ENCODE measurements at regions not wholly inside any gene's neighbourhood (a gene's known extent, or its start where the extent isn't known, plus 50 kb on each side); places are given as distances from the start of the nearest gene placed in this dataset.

DNA sequence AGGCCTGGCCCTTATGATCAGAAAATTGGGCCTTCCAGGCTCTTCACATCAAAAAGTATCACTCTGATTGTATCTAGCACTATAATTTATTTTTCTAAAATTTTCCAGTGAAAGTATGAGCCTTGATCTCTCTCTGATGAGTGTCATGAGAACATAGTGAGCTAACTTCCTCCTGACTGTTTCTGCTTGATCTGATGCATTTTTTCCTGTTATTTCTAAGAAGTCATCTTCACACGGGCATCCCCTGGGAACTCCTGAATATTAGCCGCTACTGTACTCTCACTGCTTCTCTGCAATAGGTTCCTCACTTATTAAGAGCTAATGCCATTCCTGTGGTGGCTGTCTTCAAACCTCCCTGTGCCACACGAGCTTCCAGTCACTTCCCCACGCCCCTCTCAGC lies 63.1 kb upstream of the ZPBP start:
- H3K27ac Mint-ChIP-seq: peak overlapping the region; percentile 87
- intact Hi-C loops (cut with micrococcal nuclease): loop anchor here (1.0 to 2.0 kb wide), 3 partner anchors 8 to 53 kb away; no protein-coding TSS in a partner anchor
- no peaks in the 10 kb centered on the region for H3K9me3 Mint-ChIP-seq
- H3K36me3 Mint-ChIP-seq (ENCODE audit: low read depth): peaks cover 3% of the 10 kb centered on the region
- peak overlapping the region; percentile 66 for H3K4me3 Mint-ChIP-seq (ENCODE audit: low read depth)
- H3K4me1 Mint-ChIP-seq (ENCODE audit: low read depth): peaks cover 65% of the 10 kb centered on the region
- DNase-seq (ENCODE audit: low spot score): no peak
- H3K27me3 Mint-ChIP-seq (ENCODE audit: low read depth): no peaks in the 10 kb centered on the region

DNA sequence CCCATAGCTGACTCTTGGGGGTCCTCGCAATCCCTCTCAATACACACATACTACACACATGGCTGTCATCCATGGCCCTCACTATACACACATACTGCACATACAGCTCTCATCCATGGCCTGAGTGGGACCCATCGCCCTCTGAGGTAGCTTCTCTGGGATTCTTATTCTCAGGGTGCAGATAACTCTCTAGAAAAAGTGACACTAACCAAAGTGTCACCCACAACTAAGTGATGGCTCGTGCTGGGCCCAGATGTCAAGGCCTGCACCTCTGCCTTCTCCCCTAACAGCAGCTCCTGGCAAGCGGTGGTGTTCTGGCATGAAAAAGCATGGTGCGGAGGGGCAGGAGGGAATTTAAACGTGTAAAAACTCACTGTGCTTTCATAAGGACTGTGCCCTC lies 62.7 kb upstream of the ZPBP start:
- H3K36me3 Mint-ChIP-seq (ENCODE audit: low read depth): peaks cover 3% of the 10 kb centered on the region
- peak overlapping the region; percentile 87 for H3K27ac Mint-ChIP-seq
- H3K4me3 Mint-ChIP-seq (ENCODE audit: low read depth): no peak overlapping the region
- no peaks in the 10 kb centered on the region for H3K9me3 Mint-ChIP-seq
- intact Hi-C loops (cut with micrococcal nuclease): loop anchor here (1.0 to 2.0 kb wide), 3 partner anchors 7 to 53 kb away; no protein-coding TSS in a partner anchor
- no peaks in the 10 kb centered on the region for H3K27me3 Mint-ChIP-seq (ENCODE audit: low read depth)
- no peak for DNase-seq (ENCODE audit: low spot score)
- peaks cover 61% of the 10 kb centered on the region for H3K4me1 Mint-ChIP-seq (ENCODE audit: low read depth)

GRCh38 chr7:50153995-50154394 lies 60.9 kb upstream of the ZPBP start:
- H3K27me3 Mint-ChIP-seq (ENCODE audit: low read depth): no peaks in the 10 kb centered on the region
- intact Hi-C loops (cut with micrococcal nuclease): no loop called here
- no peak overlapping the region for H3K27ac Mint-ChIP-seq
- peaks cover 3% of the 10 kb centered on the region for H3K36me3 Mint-ChIP-seq (ENCODE audit: low read depth)
- no peak for DNase-seq (ENCODE audit: low spot score)
- no peaks in the 10 kb centered on the region for H3K9me3 Mint-ChIP-seq
- H3K4me1 Mint-ChIP-seq (ENCODE audit: low read depth): peaks cover 64% of the 10 kb centered on the region
- H3K4me3 Mint-ChIP-seq (ENCODE audit: low read depth): no peak overlapping the region

GRCh38 chr7:50153148-50153547 lies 60.1 kb upstream of the ZPBP start:
- Mint-ChIP-seq H3K27me3 (ENCODE audit: low read depth) (no peaks in the 10 kb centered on the region), H3K36me3 (ENCODE audit: low read depth) (peaks cover 3% of the 10 kb centered on the region), H3K4me3 (ENCODE audit: low read depth) (no peak overlapping the region), H3K9me3 (no peaks in the 10 kb centered on the region), H3K27ac (no peak overlapping the region), H3K4me1 (ENCODE audit: low read depth) (peaks cover 70% of the 10 kb centered on the region)
- DNase-seq (ENCODE audit: low spot score): no peak
- intact Hi-C loops (cut with micrococcal nuclease): no loop called here

- Mint-ChIP-seq H3K4me1 (ENCODE audit: low read depth) (peaks cover 76% of the 10 kb centered on the region), H3K4me3 (ENCODE audit: low read depth) (no peak overlapping the region)
Measured at GRCh38 chr7:50152486-50152885, 59.4 kb upstream of the ZPBP start.

GRCh38 chr7:50151661-50152060 lies 58.6 kb upstream of the ZPBP start:
- Mint-ChIP-seq H3K4me1 (ENCODE audit: low read depth) (peaks cover 77% of the 10 kb centered on the region), H3K9me3 (no peaks in the 10 kb centered on the region), H3K36me3 (ENCODE audit: low read depth) (peaks cover 3% of the 10 kb centered on the region), H3K27me3 (ENCODE audit: low read depth) (no peaks in the 10 kb centered on the region), H3K27ac (no peak overlapping the region), H3K4me3 (ENCODE audit: low read depth) (no peak overlapping the region)
- no peak for DNase-seq (ENCODE audit: low spot score)
- intact Hi-C loops (cut with micrococcal nuclease): no loop called here

More at GRCh38 chr7:50152486-50152885, 59.4 kb upstream of the ZPBP start:
- intact Hi-C loops (cut with micrococcal nuclease): no loop called here
- no peaks in the 10 kb centered on the region for H3K9me3 Mint-ChIP-seq
- peaks cover 3% of the 10 kb centered on the region for H3K36me3 Mint-ChIP-seq (ENCODE audit: low read depth)
- no peak for DNase-seq (ENCODE audit: low spot score)
- H3K27ac Mint-ChIP-seq: no peak overlapping the region
- no peaks in the 10 kb centered on the region for H3K27me3 Mint-ChIP-seq (ENCODE audit: low read depth)

GRCh38 chr7:50151001-50151400 lies 58.0 kb upstream of the ZPBP start:
- no peak overlapping the region for H3K4me3 Mint-ChIP-seq (ENCODE audit: low read depth)
- no peak overlapping the region for H3K27ac Mint-ChIP-seq
- no peaks in the 10 kb centered on the region for H3K27me3 Mint-ChIP-seq (ENCODE audit: low read depth)
- no peak for DNase-seq (ENCODE audit: low spot score)
- H3K4me1 Mint-ChIP-seq (ENCODE audit: low read depth): peaks cover 77% of the 10 kb centered on the region
- H3K9me3 Mint-ChIP-seq: no peaks in the 10 kb centered on the region
- intact Hi-C loops (cut with micrococcal nuclease): no loop called here
- peaks cover 3% of the 10 kb centered on the region for H3K36me3 Mint-ChIP-seq (ENCODE audit: low read depth)

DNA sequence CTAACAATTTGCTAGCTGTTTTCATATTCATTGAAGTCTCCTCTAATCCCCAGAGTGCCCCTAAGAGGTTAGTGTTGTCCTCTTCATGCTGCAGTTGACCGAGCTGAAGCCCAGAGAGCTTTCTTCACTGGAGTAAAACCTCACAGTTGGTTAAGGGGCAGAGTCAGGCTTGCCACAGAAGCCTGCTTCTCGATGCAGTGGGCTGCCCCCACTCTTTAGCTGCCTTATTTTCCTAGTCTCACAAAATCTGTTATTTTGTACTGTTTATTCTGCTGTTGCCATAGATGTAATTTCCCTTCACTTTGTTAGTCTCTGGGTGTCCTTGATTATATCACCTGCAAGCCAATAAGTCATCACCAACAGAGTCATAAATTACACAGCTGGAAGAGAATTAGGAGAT lies 56.3 kb upstream of the ZPBP start:
- intact Hi-C loops (cut with micrococcal nuclease): loop anchor here (5.0 to 10.0 kb wide), 3 partner anchors 248 to 975 kb away; no protein-coding TSS in a partner anchor
- peaks cover 75% of the 10 kb centered on the region for H3K4me1 Mint-ChIP-seq (ENCODE audit: low read depth)

DNA sequence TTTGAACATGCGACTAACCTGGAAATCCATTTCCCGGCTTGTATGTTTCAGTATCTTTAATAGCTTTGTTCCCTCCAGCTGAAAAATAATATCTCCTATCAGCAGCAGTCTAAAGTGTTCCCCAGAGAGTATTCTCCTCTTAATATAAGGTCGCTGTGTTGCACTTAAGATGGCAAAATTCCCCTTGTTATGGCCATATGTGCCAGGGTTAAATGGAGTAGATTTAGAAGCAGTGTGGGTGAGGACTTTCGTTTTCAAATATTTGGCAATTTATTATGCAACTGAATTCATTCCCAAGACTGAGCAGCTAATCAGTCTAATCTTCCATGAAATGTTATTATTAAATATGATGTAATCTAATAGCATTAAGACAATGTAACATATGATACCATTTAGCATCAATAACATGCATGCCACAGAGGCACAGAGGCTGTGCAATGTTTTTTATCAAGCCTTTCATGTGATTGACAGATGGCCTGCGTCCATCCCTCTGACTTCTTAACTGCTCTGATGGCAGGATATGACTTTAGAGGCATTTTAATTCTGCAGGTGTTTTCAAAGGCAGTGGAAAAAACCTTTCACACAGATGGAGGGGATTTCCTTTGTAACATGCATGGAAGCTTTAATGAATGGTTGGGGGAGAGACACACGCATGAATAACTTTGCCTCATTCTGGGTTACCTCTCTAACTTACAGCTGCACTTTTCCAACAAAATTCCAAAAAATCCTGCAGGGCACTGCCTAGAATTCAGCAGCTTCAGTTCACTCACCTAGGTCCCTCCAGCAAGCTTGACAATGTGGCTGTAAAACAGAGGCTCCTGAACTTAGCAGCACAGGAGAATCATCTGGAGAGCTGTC lies 55.1 kb upstream of the ZPBP start:
- no peaks in the 10 kb centered on the region for H3K27me3 Mint-ChIP-seq (ENCODE audit: low read depth)
- intact Hi-C loops (cut with micrococcal nuclease): loop anchor here (1.0 to 10.0 kb wide), 4 partner anchors 8 to 977 kb away; no protein-coding TSS in a partner anchor
- H3K4me3 Mint-ChIP-seq (ENCODE audit: low read depth): peak overlapping the region; percentile 22
- DNase-seq (ENCODE audit: low spot score): no peak
- H3K9me3 Mint-ChIP-seq: no peaks in the 10 kb centered on the region
- H3K36me3 Mint-ChIP-seq (ENCODE audit: low read depth): no peaks in the 10 kb centered on the region
- peaks cover 72% of the 10 kb centered on the region for H3K4me1 Mint-ChIP-seq (ENCODE audit: low read depth)
- H3K27ac Mint-ChIP-seq: peak overlapping the region; percentile 60

More for the DNA sequence above, 56.3 kb upstream of the ZPBP start:
- H3K27ac Mint-ChIP-seq: peak overlapping the region; percentile 43
- no peaks in the 10 kb centered on the region for H3K36me3 Mint-ChIP-seq (ENCODE audit: low read depth)
- H3K4me3 Mint-ChIP-seq (ENCODE audit: low read depth): no peak overlapping the region
- no peak for DNase-seq (ENCODE audit: low spot score)
- H3K9me3 Mint-ChIP-seq: no peaks in the 10 kb centered on the region
- no peaks in the 10 kb centered on the region for H3K27me3 Mint-ChIP-seq (ENCODE audit: low read depth)

DNA sequence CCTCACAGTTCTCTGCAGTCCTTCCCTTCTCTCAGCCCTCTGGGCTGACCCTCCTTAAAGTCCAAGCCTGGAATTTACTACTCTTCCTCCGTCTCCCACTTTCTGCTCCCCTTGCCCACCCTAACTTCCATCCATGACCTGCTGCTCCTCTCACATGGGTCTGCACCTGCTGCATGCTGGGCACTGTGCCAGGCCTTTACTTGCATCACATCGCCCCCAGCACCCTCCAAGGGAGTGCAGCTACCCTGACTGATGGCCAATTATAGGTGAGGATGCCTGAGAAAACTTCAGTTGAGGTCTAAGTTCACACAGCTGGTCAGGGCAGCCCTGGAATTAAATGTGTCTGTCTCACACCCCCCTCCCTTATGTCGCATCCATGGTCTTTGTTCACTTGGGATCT lies 53.6 kb upstream of the ZPBP start:
- intact Hi-C loops (cut with micrococcal nuclease): loop anchor here (5.0 to 10.0 kb wide), 3 partner anchors 251 to 978 kb away; no protein-coding TSS in a partner anchor
- no peak overlapping the region for H3K4me3 Mint-ChIP-seq (ENCODE audit: low read depth)

GRCh38 chr7:50145801-50146338 lies 52.8 kb upstream of the ZPBP start:
- peak overlapping the region; percentile 73 for H3K27ac Mint-ChIP-seq
- no peak overlapping the region for H3K4me3 Mint-ChIP-seq (ENCODE audit: low read depth)
- intact Hi-C loops (cut with micrococcal nuclease): loop anchor here (5.0 to 10.0 kb wide), 3 partner anchors 251 to 979 kb away; no protein-coding TSS in a partner anchor

More for the DNA sequence above, 53.6 kb upstream of the ZPBP start:
- no peak for DNase-seq (ENCODE audit: low spot score)
- H3K9me3 Mint-ChIP-seq: no peaks in the 10 kb centered on the region
- peak overlapping the region; percentile 73 for H3K27ac Mint-ChIP-seq
- no peaks in the 10 kb centered on the region for H3K27me3 Mint-ChIP-seq (ENCODE audit: low read depth)
- peaks cover 73% of the 10 kb centered on the region for H3K4me1 Mint-ChIP-seq (ENCODE audit: low read depth)
- no peaks in the 10 kb centered on the region for H3K36me3 Mint-ChIP-seq (ENCODE audit: low read depth)

GRCh38 chr7:50145226-50145625 lies 52.2 kb upstream of the ZPBP start:
- H3K4me1 Mint-ChIP-seq (ENCODE audit: low read depth): peaks cover 67% of the 10 kb centered on the region
- H3K4me3 Mint-ChIP-seq (ENCODE audit: low read depth): no peak overlapping the region
- intact Hi-C loops (cut with micrococcal nuclease): loop anchor here (5.0 to 10.0 kb wide), 3 partner anchors 252 to 980 kb away; no protein-coding TSS in a partner anchor
- H3K27me3 Mint-ChIP-seq (ENCODE audit: low read depth): no peaks in the 10 kb centered on the region
- peak overlapping the region; percentile 59 for H3K27ac Mint-ChIP-seq
- no peaks in the 10 kb centered on the region for H3K36me3 Mint-ChIP-seq (ENCODE audit: low read depth)
- no peaks in the 10 kb centered on the region for H3K9me3 Mint-ChIP-seq
- no peak for DNase-seq (ENCODE audit: low spot score)

More at GRCh38 chr7:50145801-50146338, 52.8 kb upstream of the ZPBP start:
- Mint-ChIP-seq H3K9me3 (no peaks in the 10 kb centered on the region), H3K36me3 (ENCODE audit: low read depth) (no peaks in the 10 kb centered on the region), H3K27me3 (ENCODE audit: low read depth) (no peaks in the 10 kb centered on the region), H3K4me1 (ENCODE audit: low read depth) (peaks cover 72% of the 10 kb centered on the region)
- DNase-seq (ENCODE audit: low spot score): no peak
